IMR-90 (cell line): ENCODE measurements at regions not wholly inside any gene's neighbourhood (a gene's known extent, or its start where the extent isn't known, plus 50 kb on each side); places are given as distances from the start of the nearest gene placed in this dataset.

ENCODE experiments used
- ATAC-seq: fragments of 200-7000 bp; cut with Tn5 transposase; 2 replicates; pipeline ENCODE4 v1.9.1; 2020; ENCODE audit warnings: low read depth, mild to moderate bottlenecking, moderate library complexity
- BruUV-seq: library from RNA; stranded (reverse); fragments of 400-500 nt; replicated peaks from 2 replicates; lab custom pipeline; 2021; lab: Mats Ljungman, UMichigan
- CTCF ChIA-PET: fragments of 300-600 bp; formaldehyde crosslinking; extraction: SDS; loops from one replicate; lab custom pipeline; 2021; ENCODE audit warnings: antibody characterized with exemption; lab: Yijun Ruan, JAX
- POLR2A ChIA-PET: fragments of 300-600 bp; sonication (Branson Sonifier 250); formaldehyde crosslinking; loops from one replicate; lab custom pipeline; 2022; ENCODE audit warnings: antibody characterized with exemption; ENCODE audit not compliant: unreplicated experiment; lab: Charles Lee
- DNase-seq: peaks from one replicate; pipeline ENCODE4 v3.0.0; 2013
- H2AFZ ChIP-seq: replicated peaks from 2 replicates; pipeline ENCODE3; 2013; ENCODE audit warnings: low read length, mild to moderate bottlenecking; ENCODE audit not compliant: poor library complexity
- H2AK5ac ChIP-seq: 2 replicates; pipeline ENCODE4 v1.6.1; 2013; ENCODE audit warnings: low read depth, low read length, inconsistent platforms
- H2AK9ac ChIP-seq: replicated peaks from 2 replicates; pipeline ENCODE3; 2013; ENCODE audit warnings: mild to moderate bottlenecking, low read depth, low read length, moderate library complexity; ENCODE audit not compliant: poor library complexity
- H2BK120ac ChIP-seq: 2 replicates; pipeline ENCODE4 v1.6.1; 2013; ENCODE audit warnings: low read depth, low read length, inconsistent platforms
- H2BK15ac ChIP-seq: 3 replicates; pipeline ENCODE4 v1.6.1; 2013; ENCODE audit warnings: low read depth, low read length, inconsistent platforms
- H2BK20ac ChIP-seq: 2 replicates; pipeline ENCODE4 v1.6.1; 2013; ENCODE audit warnings: low read depth, mild to moderate bottlenecking, inconsistent platforms, low read length, moderate library complexity
- H2BK5ac ChIP-seq: 2 replicates; pipeline ENCODE4 v1.6.1; 2013; ENCODE audit warnings: mild to moderate bottlenecking, low read depth, low read length, inconsistent platforms; ENCODE audit not compliant: poor library complexity, severe bottlenecking
- H3K14ac ChIP-seq: replicated peaks from 2 replicates; pipeline ENCODE4 v1.6.1; 2013; ENCODE audit warnings: low read depth, low read length, inconsistent platforms
- H3K18ac ChIP-seq: 2 replicates; pipeline ENCODE4 v1.6.1; 2013; ENCODE audit warnings: low read depth, low read length, control low read depth
- H3K23ac ChIP-seq: 2 replicates; pipeline ENCODE4 v1.6.1; 2013; ENCODE audit warnings: low read depth, low read length, inconsistent platforms
- H3K27ac ChIP-seq: 2 replicates; pipeline ENCODE4 v1.5.1; 2013; ENCODE audit warnings: mild to moderate bottlenecking, control low read depth, low read length; ENCODE audit not compliant: insufficient read depth
- H3K27me3 ChIP-seq: 2 replicates; pipeline ENCODE4 v1.6.1; 2013; ENCODE audit warnings: low read length; ENCODE audit not compliant: control insufficient read depth, insufficient read depth
- H3K36me3 ChIP-seq: 2 replicates; pipeline ENCODE4 v1.6.1; 2013; ENCODE audit warnings: low read length, mixed read lengths; ENCODE audit not compliant: control insufficient read depth, insufficient read depth
- H3K4ac ChIP-seq: 2 replicates; pipeline ENCODE4 v1.6.1; 2013; ENCODE audit warnings: low read depth, low read length, inconsistent platforms
- H3K4me1 ChIP-seq: 2 replicates; pipeline ENCODE4 v1.6.1; 2013; ENCODE audit warnings: low read length, mixed read lengths; ENCODE audit not compliant: control insufficient read depth, insufficient read depth
- H3K4me2 ChIP-seq: 2 replicates; pipeline ENCODE4 v1.6.1; 2013; ENCODE audit warnings: low read depth, mild to moderate bottlenecking, control low read depth, low read length, moderate library complexity
- H3K4me3 ChIP-seq: 2 replicates; pipeline ENCODE4 v1.5.1; 2013; ENCODE audit warnings: low read depth, mild to moderate bottlenecking, control low read depth, low read length, moderate library complexity; ENCODE audit not compliant: insufficient read depth
- H3K56ac ChIP-seq: 2 replicates; pipeline ENCODE4 v1.6.1; 2013; ENCODE audit warnings: low read length, inconsistent platforms; ENCODE audit not compliant: insufficient read depth; ENCODE audit errors: extremely low read depth
- H3K79me1 ChIP-seq, 2 experiments: 2 replicates each; pipeline ENCODE4 v1.6.1; 2013; ENCODE audit warnings: low read length in 2 of 2, inconsistent platforms in 1 of 2, low read depth in 1 of 2
- H3K9ac ChIP-seq: 2 replicates; pipeline ENCODE4 v1.6.1; 2013; ENCODE audit warnings: low read depth, low read length, control low read depth
- H3K9me1 ChIP-seq: 2 replicates; pipeline ENCODE4 v1.6.1; 2013; ENCODE audit warnings: low read length, inconsistent platforms; ENCODE audit not compliant: insufficient read depth
- H3K9me3 ChIP-seq: 2 replicates; pipeline ENCODE4 v1.6.1; 2013; ENCODE audit warnings: low read length; ENCODE audit not compliant: control insufficient read depth, insufficient read depth
- H4K20me1 ChIP-seq: 2 replicates; pipeline ENCODE4 v1.6.1; 2013; ENCODE audit warnings: low read length, inconsistent platforms; ENCODE audit not compliant: insufficient read depth
- H4K5ac ChIP-seq: 2 replicates; pipeline ENCODE4 v1.6.1; 2013; ENCODE audit warnings: mild to moderate bottlenecking, low read depth, low read length, control low read depth
- H4K8ac ChIP-seq, 2 experiments: 2 replicates each; pipeline ENCODE4 v1.6.1; 2013; ENCODE audit warnings: low read depth in 2 of 2, low read length in 2 of 2, control low read depth in 1 of 2, inconsistent platforms in 1 of 2
- H4K91ac ChIP-seq: 2 replicates; pipeline ENCODE4 v1.6.1; 2013; ENCODE audit warnings: low read depth, low read length, inconsistent platforms; ENCODE audit not compliant: insufficient read depth
- BHLHE40 ChIP-seq: fragments of 150-350 bp; IDR thresholded peaks from 2 replicates; pipeline ENCODE4 v1.6.1; 2016; ENCODE audit warnings: mild to moderate bottlenecking, low read depth, low read length
- CEBPB ChIP-seq: IDR thresholded peaks from 2 replicates; pipeline ENCODE4 v1.6.1; 2012; ENCODE audit warnings: low read depth, low read length, improper control_type of control experiment
- CHD1 ChIP-seq: IDR thresholded peaks from 2 replicates; pipeline ENCODE4 v1.6.1; 2012; ENCODE audit warnings: low read depth, low read length, improper control_type of control experiment
- CTCF ChIP-seq: conservative IDR thresholded peaks from 2 replicates; pipeline ENCODE4 v1.5.1; 2012; ENCODE audit warnings: mild to moderate bottlenecking, low read depth, low read length, improper control_type of control experiment
- ELK1 ChIP-seq: fragments of 150-350 bp; IDR thresholded peaks from 2 replicates; pipeline ENCODE4 v1.6.1; 2016; ENCODE audit warnings: low read depth, mild to moderate bottlenecking, low read length, moderate library complexity, borderline replicate concordance
- FOS ChIP-seq: fragments of 150-350 bp; IDR thresholded peaks from 2 replicates; pipeline ENCODE4 v1.6.1; 2016; ENCODE audit warnings: low read depth, low read length
- MAFK ChIP-seq: IDR thresholded peaks from 2 replicates; pipeline ENCODE4 v1.6.1; 2012; ENCODE audit warnings: low read depth, low read length, improper control_type of control experiment
- MAZ ChIP-seq: IDR thresholded peaks from 2 replicates; pipeline ENCODE4 v1.6.1; 2012; ENCODE audit warnings: low read depth, mild to moderate bottlenecking, low read length, improper control_type of control experiment, moderate library complexity, borderline replicate concordance
- MXI1 ChIP-seq: IDR thresholded peaks from 2 replicates; pipeline ENCODE4 v1.6.1; 2012; ENCODE audit warnings: low read depth, mild to moderate bottlenecking, low read length, moderate library complexity, borderline replicate concordance
- NFE2L2 ChIP-seq: fragments of 150-350 bp; IDR thresholded peaks from 2 replicates; pipeline ENCODE4 v1.6.1; 2016; ENCODE audit warnings: low read depth, mild to moderate bottlenecking, low read length
- POLR2A ChIP-seq: IDR thresholded peaks from 2 replicates; pipeline ENCODE4 v1.6.1; 2012; ENCODE audit warnings: mild to moderate bottlenecking, low read depth, low read length
- RAD21 ChIP-seq: IDR thresholded peaks from 2 replicates; pipeline ENCODE4 v1.6.1; 2012; ENCODE audit warnings: low read length, improper control_type of control experiment
- RCOR1 ChIP-seq: IDR thresholded peaks from 2 replicates; pipeline ENCODE4 v1.6.1; 2012; ENCODE audit warnings: mild to moderate bottlenecking, low read length, improper control_type of control experiment; ENCODE audit not compliant: insufficient replicate concordance
- RFX5 ChIP-seq: IDR thresholded peaks from 2 replicates; pipeline ENCODE4 v1.8.0; 2012; ENCODE audit warnings: low read depth, mild to moderate bottlenecking, low read length, moderate library complexity
- SMC3 ChIP-seq: fragments of 150-350 bp; IDR thresholded peaks from 2 replicates; pipeline ENCODE4 v1.6.1; 2016; ENCODE audit warnings: low read depth, mild to moderate bottlenecking, antibody characterized with exemption, low read length, moderate library complexity
- USF2 ChIP-seq: fragments of 150-350 bp; IDR thresholded peaks from 2 replicates; pipeline ENCODE4 v1.6.1; 2017; ENCODE audit warnings: mild to moderate bottlenecking, antibody characterized with exemption, low read length, low read depth
- WGBS, 2 experiments: methylation state at CpG; one replicate each; pipeline versions ENCODE4 v1.1.5 to v1.1.7; 2013; ENCODE audit warnings: missing lambda C conversion rate in 2 of 2; ENCODE audit not compliant: insufficient read length in 1 of 2; ENCODE audit errors: extremely low coverage in 2 of 2; 5-methylcytosine and 5-hydroxymethylcytosine counted together
- dilution Hi-C: fragments of 300-500 bp; cut with HindIII; formaldehyde crosslinking; loops from one replicate; pipeline ENCODE4 v1.14.3; 2018; ENCODE audit warnings: low sequenced_read_pairs; ENCODE audit not compliant: unreplicated experiment
- in situ Hi-C: fragments of 300-500 bp; cut with MboI; formaldehyde crosslinking; loops from 3 replicates; pipeline ENCODE4 v1.14.3; 2019; ENCODE audit warnings: low sequenced_read_pairs, inconsistent platforms, mixed read lengths
- intact Hi-C: fragments of 100-400 bp; cut with micrococcal nuclease; formaldehyde crosslinking; loops from 2 replicates; pipeline ENCODE4 v1.10.0; 2022

GRCh38 chr3:124615896-124616543, 114.2 kb upstream of the UMPS start:
- ChIA-PET CTCF (no interaction called here), POLR2A (no interaction called here)
- no peaks in the 10 kb centered on the region for H3K9me1 ChIP-seq
- H2AFZ ChIP-seq, result no peak overlapping the region
- no peak overlapping the region for H3K4me3 ChIP-seq
- no peaks in the 10 kb centered on the region for H4K20me1 ChIP-seq
- intact Hi-C loops, result no loop called here
- H3K36me3 ChIP-seq, result no peaks in the 10 kb centered on the region
- H4K8ac ChIP-seq, result no peak overlapping the region
- no peak overlapping the region for H4K91ac ChIP-seq
- H3K23ac ChIP-seq, result no peak overlapping the region
- H3K27ac ChIP-seq, result no peak overlapping the region
- H2BK15ac ChIP-seq, result no peak overlapping the region
- no peak overlapping the region for H3K4ac ChIP-seq
- dilution Hi-C loops, result no loop called here
- H3K56ac ChIP-seq, result no peak overlapping the region
- H3K4me1 ChIP-seq, result no peaks in the 10 kb centered on the region
- peaks cover 16% of the 10 kb centered on the region for H3K27me3 ChIP-seq
- H2AK9ac ChIP-seq, result no peak overlapping the region
- ATAC-seq (no peak), DNase-seq (no peak)
- H3K9me3 ChIP-seq, result no peaks in the 10 kb centered on the region
- H3K18ac ChIP-seq, result no peak overlapping the region
- no peaks in the 10 kb centered on the region for H3K79me1 ChIP-seq
- no peak overlapping the region for H3K4me2 ChIP-seq
- H3K9ac ChIP-seq, result no peak overlapping the region
- no peak overlapping the region for H3K14ac ChIP-seq
- no peak overlapping the region for H2BK20ac ChIP-seq
- no peak overlapping the region for H4K5ac ChIP-seq
- H2BK5ac ChIP-seq, result no peak overlapping the region
- WGBS, 2 experiments, result no CpG with 5 or more reads among the region's 1 CpG
- no peak overlapping the region for H2AK5ac ChIP-seq
- no TSS peak for BruUV-seq
- H2BK120ac ChIP-seq, result no peak overlapping the region
- TF ChIP-seq FOS (no peak), CEBPB (no peak), SMC3 (no peak), MXI1 (no peak), RFX5 (no peak), BHLHE40 (no peak), CTCF (no peak), CHD1 (no peak), RCOR1 (no peak), MAFK (no peak), NFE2L2 (no peak), USF2 (no peak), ELK1 (no peak), MAZ (no peak), POLR2A (no peak), RAD21 (no peak)
- in situ Hi-C loops, result no loop called here
